ENCODE measurements at regions not wholly inside any gene's neighbourhood (a gene's known extent, or its start where the extent isn't known, plus 50 kb on each side); places are given as distances from the start of the nearest gene placed in this dataset.

- Histone ChIP-seq H2AFZ (ENCODE audit: low read length) (no peak overlapping the region), H3K79me2 (ENCODE audit: control insufficient read depth, insufficient read depth, low read length) (no peaks in the 10 kb centered on the region), H3K4me1 (ENCODE audit: control insufficient read depth, extremely low read depth, insufficient read depth, low read length) (no peaks in the 10 kb centered on the region), H3K27me3 (ENCODE audit: control insufficient read depth, insufficient read depth, low read length) (no peaks in the 10 kb centered on the region), H3K36me3 (ENCODE audit: control insufficient read depth, insufficient read depth, low read length) (no peaks in the 10 kb centered on the region), H3K9ac (ENCODE audit: insufficient read depth, low read length) (no peak overlapping the region), H3K4me2 (ENCODE audit: extremely low read depth, insufficient read depth, low read length) (no peak overlapping the region), H3K9me3 (ENCODE audit: control insufficient read depth, insufficient read depth, low read depth, low read length) (no peaks in the 10 kb centered on the region), H4K20me1 (ENCODE audit: control insufficient read depth, extremely low read depth, insufficient read depth, low read length) (no peaks in the 10 kb centered on the region), H3K4me3 (replicated peaks in 1 of 4; ENCODE audit: control extremely low read depth in 1 of 4, insufficient read depth in 1 of 4, low read depth in 3 of 4, low read length in 4 of 4) (no peak overlapping the region), H3K27ac (ENCODE audit: insufficient read depth, low read length) (no peak overlapping the region)
- no peak for DNase-seq (ENCODE audit: low read depth in 2 of 2)
- TF ChIP-seq EZH2 (IDR thresholded peaks at IDR 0.05; ENCODE audit: low read length, missing control alignments): no peak
- no peak for TF ChIP-seq CTCF (conservative IDR thresholded peaks at IDR 0.05 in 1 of 2, IDR thresholded peaks at IDR 0.05 in 1 of 2; ENCODE audit: low read depth in 1 of 2, low read length in 2 of 2)
These were observed 448.1 kb downstream of the KCNH5 start for GRCh38 chr14:62597143-62597542.

GRCh38 chr14:62599616-62600385 is 445.5 kb downstream of the KCNH5 start:
- no peak overlapping the region for H3K4me3 ChIP-seq (replicated peaks in 1 of 4; ENCODE audit: control extremely low read depth in 1 of 4, insufficient read depth in 1 of 4, low read depth in 3 of 4, low read length in 4 of 4)
- no peak overlapping the region for H2AFZ ChIP-seq (ENCODE audit: low read length)
- no peak for TF ChIP-seq EZH2 (IDR thresholded peaks at IDR 0.05; ENCODE audit: low read length, missing control alignments)
- TF ChIP-seq CTCF (conservative IDR thresholded peaks at IDR 0.05 in 1 of 2, IDR thresholded peaks at IDR 0.05 in 1 of 2; ENCODE audit: low read depth in 1 of 2, low read length in 2 of 2): no peak
- H3K79me2 ChIP-seq (ENCODE audit: control insufficient read depth, insufficient read depth, low read length): no peaks in the 10 kb centered on the region
- H3K27ac ChIP-seq (ENCODE audit: insufficient read depth, low read length): no peak overlapping the region
- H3K36me3 ChIP-seq (ENCODE audit: control insufficient read depth, insufficient read depth, low read length): no peaks in the 10 kb centered on the region
- no peaks in the 10 kb centered on the region for H3K27me3 ChIP-seq (ENCODE audit: control insufficient read depth, insufficient read depth, low read length)
- H3K9ac ChIP-seq (ENCODE audit: insufficient read depth, low read length): no peak overlapping the region
- H3K4me2 ChIP-seq (ENCODE audit: extremely low read depth, insufficient read depth, low read length): no peak overlapping the region
- no peaks in the 10 kb centered on the region for H3K9me3 ChIP-seq (ENCODE audit: control insufficient read depth, insufficient read depth, low read depth, low read length)
- no peaks in the 10 kb centered on the region for H4K20me1 ChIP-seq (ENCODE audit: control insufficient read depth, extremely low read depth, insufficient read depth, low read length)
- no peak for DNase-seq (ENCODE audit: low read depth in 2 of 2)
- no peaks in the 10 kb centered on the region for H3K4me1 ChIP-seq (ENCODE audit: control insufficient read depth, extremely low read depth, insufficient read depth, low read length)

- Histone ChIP-seq H3K4me1 (ENCODE audit: control insufficient read depth, extremely low read depth, insufficient read depth, low read length) (no peaks in the 10 kb centered on the region), H3K9me3 (ENCODE audit: control insufficient read depth, insufficient read depth, low read depth, low read length) (no peaks in the 10 kb centered on the region), H3K27me3 (ENCODE audit: control insufficient read depth, insufficient read depth, low read length) (no peaks in the 10 kb centered on the region)
These were observed 442.5 kb downstream of the KCNH5 start for GRCh38 chr14:62602712-62603111.

More at GRCh38 chr14:62602712-62603111, 442.5 kb downstream of the KCNH5 start:
- no peaks in the 10 kb centered on the region for H3K79me2 ChIP-seq (ENCODE audit: control insufficient read depth, insufficient read depth, low read length)
- no peak for DNase-seq (ENCODE audit: low read depth in 2 of 2)
- H3K4me3 ChIP-seq (replicated peaks in 1 of 4; ENCODE audit: control extremely low read depth in 1 of 4, insufficient read depth in 1 of 4, low read depth in 3 of 4, low read length in 4 of 4): no peak overlapping the region
- H4K20me1 ChIP-seq (ENCODE audit: control insufficient read depth, extremely low read depth, insufficient read depth, low read length): no peaks in the 10 kb centered on the region
- no peak overlapping the region for H3K27ac ChIP-seq (ENCODE audit: insufficient read depth, low read length)
- no peak for TF ChIP-seq CTCF (conservative IDR thresholded peaks at IDR 0.05 in 1 of 2, IDR thresholded peaks at IDR 0.05 in 1 of 2; ENCODE audit: low read depth in 1 of 2, low read length in 2 of 2)
- TF ChIP-seq EZH2 (IDR thresholded peaks at IDR 0.05; ENCODE audit: low read length, missing control alignments): no peak
- H3K4me2 ChIP-seq (ENCODE audit: extremely low read depth, insufficient read depth, low read length): no peak overlapping the region
- no peaks in the 10 kb centered on the region for H3K36me3 ChIP-seq (ENCODE audit: control insufficient read depth, insufficient read depth, low read length)
- H2AFZ ChIP-seq (ENCODE audit: low read length): no peak overlapping the region
- no peak overlapping the region for H3K9ac ChIP-seq (ENCODE audit: insufficient read depth, low read length)

All from fibroblast of lung (primary cell).